Stimulated activated CD8-positive, alpha-beta memory T cell treated with anti-CD3 and anti-CD28 coated beads, Interleukin-4, amount 100 ng/mL, for 24 hours (primary cell): ENCODE measurements at regions not wholly inside any gene's neighbourhood (a gene's known extent, or its start where the extent isn't known, plus 50 kb on each side); places are given as distances from the start of the nearest gene placed in this dataset.

ENCODE experiments used
- DNase-seq: peaks from one replicate; pipeline ENCODE4 v3.0.0-alpha.2; 2020; ENCODE audit warnings: low read depth

GRCh38 chr10:109202111-109202510 lies 721.2 kb downstream of the XPNPEP1 start:
- no peak for DNase-seq

- no peak for DNase-seq
Measured at GRCh38 chr10:109200646-109201045, 722.7 kb downstream of the XPNPEP1 start.

- no peak for DNase-seq
Measured at GRCh38 chr10:109191823-109192222, 731.5 kb downstream of the XPNPEP1 start.

GRCh38 chr10:109191341-109191740 lies 732.0 kb downstream of the XPNPEP1 start:
- DNase-seq, result no peak

- no peak for DNase-seq
Measured at GRCh38 chr10:109187677-109188076, 735.6 kb downstream of the XPNPEP1 start.

- no peak for DNase-seq
Measured at GRCh38 chr10:109183366-109183765, 739.9 kb downstream of the XPNPEP1 start.

- DNase-seq, result no peak
Measured at GRCh38 chr10:109178591-109178990, 744.7 kb downstream of the XPNPEP1 start.

- DNase-seq, result no peak
Measured at GRCh38 chr10:109174526-109174925, 748.8 kb downstream of the XPNPEP1 start.

GRCh38 chr10:109173937-109174336 lies 749.4 kb downstream of the XPNPEP1 start:
- DNase-seq, result no peak

GRCh38 chr10:109173121-109173520 lies 750.2 kb downstream of the XPNPEP1 start:
- no peak for DNase-seq

GRCh38 chr10:109166935-109167334 lies 756.4 kb downstream of the XPNPEP1 start:
- no peak for DNase-seq

- no peak for DNase-seq
Measured at GRCh38 chr10:109159351-109159750, 764.0 kb downstream of the XPNPEP1 start.

- no peak for DNase-seq
Measured at GRCh38 chr10:109156396-109156795, 766.9 kb downstream of the XPNPEP1 start.

GRCh38 chr10:109149666-109150350 lies 773.5 kb downstream of the XPNPEP1 start:
- no peak for DNase-seq

- no peak for DNase-seq
Measured at GRCh38 chr10:109127363-109127762, 795.9 kb downstream of the XPNPEP1 start.

GRCh38 chr10:109126541-109126940 lies 796.8 kb downstream of the XPNPEP1 start:
- DNase-seq, result no peak

- no peak for DNase-seq
Measured at GRCh38 chr10:109126016-109126415, 797.3 kb downstream of the XPNPEP1 start.

- DNase-seq, result no peak
Measured at GRCh38 chr10:109115179-109115578, 808.1 kb downstream of the XPNPEP1 start.

GRCh38 chr10:109114579-109114978 lies 808.7 kb downstream of the XPNPEP1 start:
- DNase-seq, result no peak

- no peak for DNase-seq
Measured at GRCh38 chr10:109106604-109107003, 816.7 kb downstream of the XPNPEP1 start.

GRCh38 chr10:109105725-109106124 lies 817.6 kb downstream of the XPNPEP1 start:
- DNase-seq, result no peak

GRCh38 chr10:109104806-109105205 lies 818.5 kb downstream of the XPNPEP1 start:
- DNase-seq, result no peak

GRCh38 chr10:109103278-109103677 lies 820.0 kb downstream of the XPNPEP1 start:
- DNase-seq, result no peak

- no peak for DNase-seq
Measured at GRCh38 chr10:109089779-109090178, 833.5 kb downstream of the XPNPEP1 start.
